ENCODE measurements at regions not wholly inside any gene's neighbourhood (a gene's known extent, or its start where the extent isn't known, plus 50 kb on each side); places are given as distances from the start of the nearest gene placed in this dataset.
A peak's percentile ranks its signal among the peaks of the same experiment; 100 is the strongest.
"Not testable (repeated sequence)": the region's sequence is repeated elsewhere in the genome, so short reads cannot be mapped to it uniquely, and the experiment has no call there.

DNA sequence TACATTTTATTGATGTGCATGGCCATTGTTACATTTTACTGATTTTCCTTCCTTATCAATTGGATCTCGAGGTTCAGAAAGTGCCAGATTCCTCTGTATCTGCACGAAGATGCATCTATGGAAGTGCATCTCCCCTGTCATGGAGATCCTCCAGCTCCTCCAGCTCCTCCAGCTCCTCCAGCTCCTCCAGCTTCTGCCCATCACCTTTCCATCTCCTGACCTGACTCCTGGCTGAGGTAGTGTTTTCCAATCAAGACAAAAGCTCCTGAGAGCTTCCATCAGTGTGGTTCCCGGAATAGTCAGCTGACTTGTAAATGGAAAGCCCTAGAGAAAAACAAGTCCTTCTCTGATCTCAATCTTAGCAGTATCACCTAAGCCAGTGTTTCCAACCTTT is 90.8 kb upstream of the KLF6 start:
- FAIRE-seq (peak; percentile 64), DNase-seq (ENCODE audit: insufficient read length) (no peak)
- TF ChIP-seq POLR2A (IDR thresholded peaks at IDR 0.05; ENCODE audit: low read depth, low read length): no peak
- TF ChIP-seq TAF1 (IDR thresholded peaks at IDR 0.05; ENCODE audit: borderline replicate concordance, low read depth, low read length): no peak
- no peak for TF ChIP-seq POLR2AphosphoS5 (IDR thresholded peaks at IDR 0.05; ENCODE audit: low read depth, low read length)

DNA sequence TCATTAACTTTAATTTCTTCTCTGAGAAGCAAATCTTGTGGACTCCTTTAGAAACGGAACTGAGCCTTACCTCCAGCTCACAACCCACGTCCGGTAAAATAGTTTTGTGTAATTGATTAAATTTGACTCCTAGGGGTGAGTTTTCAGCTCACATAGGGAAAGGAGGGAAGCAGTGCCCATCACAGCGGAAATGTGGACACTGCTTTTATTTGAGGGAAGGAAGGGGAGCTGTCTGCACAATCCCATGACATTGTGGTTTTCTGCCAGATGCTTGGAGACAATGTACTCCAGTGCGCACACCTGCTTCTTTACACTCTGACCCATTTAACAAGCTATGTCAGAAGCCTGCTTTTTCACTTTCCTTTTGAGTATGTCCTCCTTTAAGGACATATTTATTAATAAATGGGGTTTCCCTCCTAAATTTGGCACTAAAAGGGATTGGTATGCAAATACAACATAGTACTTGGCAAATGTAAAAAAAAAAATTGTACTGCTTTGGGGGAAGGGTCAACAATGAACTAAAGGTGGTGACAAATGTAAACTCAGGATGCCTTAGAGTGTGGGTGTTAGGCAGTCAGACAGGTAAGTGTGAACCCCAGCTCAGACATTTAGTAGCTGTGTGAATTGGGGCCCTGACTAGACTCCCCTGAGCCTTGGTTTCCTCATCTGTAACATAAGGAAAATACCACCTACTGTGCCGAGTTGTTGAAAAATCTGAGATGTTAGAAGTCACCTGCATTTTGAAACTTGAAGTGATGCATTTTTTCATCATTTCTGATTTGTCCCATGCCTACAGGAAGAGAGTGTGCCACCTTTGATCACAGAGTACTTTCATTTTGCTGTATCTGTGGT is 90.2 kb upstream of the KLF6 start:
- TF ChIP-seq TAF1 (IDR thresholded peaks at IDR 0.05; ENCODE audit: borderline replicate concordance, low read depth, low read length) (no peak), POLR2AphosphoS5 (IDR thresholded peaks at IDR 0.05; ENCODE audit: low read depth, low read length) (no peak), POLR2A (IDR thresholded peaks at IDR 0.05; ENCODE audit: low read depth, low read length) (no peak)
- peak; percentile 81 for FAIRE-seq
- DNase-seq (ENCODE audit: insufficient read length): no peak

DNA sequence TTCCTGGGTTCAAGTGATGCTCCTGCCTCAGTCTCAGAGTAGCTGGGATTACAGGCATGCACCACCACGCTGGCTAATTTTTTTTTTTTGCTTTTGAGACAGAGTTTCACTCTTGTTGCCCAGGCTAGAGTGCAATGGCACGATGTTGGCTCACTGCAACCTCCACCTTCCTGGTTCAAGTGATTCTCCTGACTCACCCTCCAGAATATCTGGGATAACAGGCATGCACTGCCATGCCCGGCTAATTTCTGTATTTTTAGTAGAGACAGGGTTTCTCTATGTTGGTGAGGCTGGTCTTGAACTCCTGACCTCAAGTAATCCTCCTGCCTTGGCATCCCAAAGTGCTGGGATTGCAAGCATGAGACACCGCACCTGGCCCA is 89.6 kb upstream of the KLF6 start:
- not testable (repeated sequence) for FAIRE-seq; DNase-seq (ENCODE audit: insufficient read length)

DNA sequence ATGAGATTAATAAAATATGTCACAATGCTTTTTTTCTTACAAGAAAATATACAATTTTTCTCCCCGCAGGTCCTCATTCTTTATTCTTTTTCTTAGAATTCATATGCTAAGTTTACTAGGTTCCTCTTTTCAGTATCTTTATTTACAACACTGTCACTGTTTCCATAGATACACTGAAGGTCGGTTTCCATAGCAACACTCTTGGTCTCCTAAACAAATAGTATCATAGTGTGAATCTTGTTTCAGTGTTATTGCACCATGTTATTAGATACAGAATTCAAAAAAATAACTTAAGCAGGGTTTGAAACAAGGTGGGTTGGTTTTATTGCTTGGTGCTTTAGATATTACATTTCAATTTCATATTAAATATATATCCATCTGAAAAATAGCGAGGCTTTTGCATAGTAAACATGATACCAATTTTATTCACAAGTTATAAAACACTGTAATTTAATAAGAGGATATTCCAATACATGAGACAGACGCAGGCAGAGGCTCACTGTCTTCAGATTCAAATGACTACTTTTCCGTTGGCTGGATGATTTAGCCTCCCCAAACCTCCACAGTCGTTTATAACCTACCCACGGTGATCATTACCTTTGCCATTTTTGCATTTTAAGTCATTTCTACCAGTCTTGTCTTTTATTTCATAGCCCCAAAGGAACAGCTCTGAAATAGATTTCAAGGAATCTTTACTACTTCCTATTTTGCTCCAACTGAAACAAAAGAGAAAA is 88.9 kb upstream of the KLF6 start:
- TF ChIP-seq POLR2A (IDR thresholded peaks at IDR 0.05; ENCODE audit: low read depth, low read length) (no peak), POLR2AphosphoS5 (IDR thresholded peaks at IDR 0.05; ENCODE audit: low read depth, low read length) (no peak)
- peak; percentile 79 for FAIRE-seq
- DNase-seq (ENCODE audit: insufficient read length): no peak

DNA sequence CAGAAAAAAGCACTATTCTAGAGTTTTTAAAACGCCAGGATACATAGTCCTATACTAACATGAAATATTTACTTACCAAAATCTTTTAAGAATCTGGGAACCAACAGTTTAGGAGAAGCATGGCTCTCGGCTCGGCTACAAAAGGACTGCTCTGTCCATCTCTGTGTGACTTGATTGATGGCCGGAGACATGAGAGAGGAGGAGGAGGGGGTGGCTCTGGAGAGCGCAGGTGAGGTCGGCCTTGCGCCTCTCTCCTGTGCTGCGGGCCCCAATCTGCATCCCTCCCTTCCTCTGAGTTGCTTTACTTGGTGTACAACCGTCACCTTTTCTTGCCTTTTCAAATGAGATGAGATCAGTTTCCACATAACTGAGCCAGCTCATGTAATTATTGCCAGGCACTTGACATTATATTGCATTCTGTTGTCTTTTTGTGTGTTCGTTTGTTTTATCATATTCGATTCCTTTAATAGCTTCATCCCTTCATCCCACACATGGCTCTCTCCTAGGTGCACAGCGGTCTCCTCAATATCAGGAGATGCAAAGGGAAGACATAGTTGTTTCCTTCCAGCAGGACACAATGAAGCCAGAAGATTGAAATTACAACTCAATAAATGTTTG is 87.8 kb upstream of the KLF6 start:
- TF ChIP-seq TAF1 (IDR thresholded peaks at IDR 0.05; ENCODE audit: borderline replicate concordance, low read depth, low read length) (no peak), POLR2A (IDR thresholded peaks at IDR 0.05; ENCODE audit: low read depth, low read length) (no peak), POLR2AphosphoS5 (IDR thresholded peaks at IDR 0.05; ENCODE audit: low read depth, low read length) (no peak)
- no peak for FAIRE-seq
- no peak for DNase-seq (ENCODE audit: insufficient read length)

DNA sequence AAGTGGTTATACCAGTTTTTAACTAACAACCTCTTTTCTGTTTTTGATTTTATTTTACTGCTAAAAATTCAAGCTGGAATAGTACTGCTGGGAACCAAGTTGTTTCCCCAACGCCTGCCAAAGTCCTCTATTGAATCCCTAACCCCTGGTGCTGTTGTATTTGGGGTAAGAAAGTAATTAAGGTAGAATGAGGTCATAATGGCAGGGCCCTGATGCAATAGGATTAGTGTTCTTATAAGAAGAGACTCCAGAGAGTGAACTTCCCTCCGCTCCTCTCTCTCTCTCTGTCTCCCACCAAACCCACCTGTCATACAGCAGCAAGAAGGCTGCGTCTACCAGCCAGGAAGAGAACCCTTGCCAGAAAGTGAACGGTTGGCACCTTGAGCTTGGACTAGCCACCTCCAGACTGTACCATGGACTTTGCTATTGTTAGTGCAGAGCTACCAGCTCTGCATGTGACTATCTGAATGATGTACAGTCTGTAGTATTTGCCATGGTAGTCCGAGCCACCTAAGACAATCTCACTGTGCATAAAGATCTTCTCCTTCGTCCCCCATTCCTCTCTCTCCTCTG is 86.5 kb upstream of the KLF6 start:
- TF ChIP-seq TAF1 (IDR thresholded peaks at IDR 0.05; ENCODE audit: borderline replicate concordance, low read depth, low read length) (no peak), POLR2AphosphoS5 (IDR thresholded peaks at IDR 0.05; ENCODE audit: low read depth, low read length) (no peak), POLR2A (IDR thresholded peaks at IDR 0.05; ENCODE audit: low read depth, low read length) (no peak)
- DNase-seq (ENCODE audit: insufficient read length): no peak
- FAIRE-seq: peak; percentile 21

DNA sequence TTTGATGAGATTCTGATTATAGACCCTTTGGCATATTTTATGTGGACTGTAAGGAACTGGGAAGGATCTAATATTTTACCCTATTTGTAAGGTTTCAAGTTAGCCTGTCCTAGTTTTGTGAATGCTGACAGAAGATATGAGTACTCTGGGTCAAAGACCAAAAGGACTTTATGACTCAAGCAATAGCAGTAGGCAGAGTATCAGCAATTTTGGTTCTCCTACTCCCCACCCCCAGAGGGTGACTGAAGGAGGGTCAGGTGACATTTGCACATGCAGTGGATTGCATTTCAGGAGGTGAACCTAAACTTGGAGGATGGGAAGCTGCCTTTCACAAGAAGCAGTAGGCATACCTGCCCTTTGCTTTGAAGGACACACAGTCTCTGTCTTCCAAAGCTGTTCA is 84.0 kb upstream of the KLF6 start:
- DNase-seq (ENCODE audit: insufficient read length) (no peak), FAIRE-seq (peak; percentile 21)
- TF ChIP-seq POLR2A (IDR thresholded peaks at IDR 0.05; ENCODE audit: low read depth, low read length) (no peak), POLR2AphosphoS5 (IDR thresholded peaks at IDR 0.05; ENCODE audit: low read depth, low read length) (no peak), TAF1 (IDR thresholded peaks at IDR 0.05; ENCODE audit: borderline replicate concordance, low read depth, low read length) (no peak)

DNA sequence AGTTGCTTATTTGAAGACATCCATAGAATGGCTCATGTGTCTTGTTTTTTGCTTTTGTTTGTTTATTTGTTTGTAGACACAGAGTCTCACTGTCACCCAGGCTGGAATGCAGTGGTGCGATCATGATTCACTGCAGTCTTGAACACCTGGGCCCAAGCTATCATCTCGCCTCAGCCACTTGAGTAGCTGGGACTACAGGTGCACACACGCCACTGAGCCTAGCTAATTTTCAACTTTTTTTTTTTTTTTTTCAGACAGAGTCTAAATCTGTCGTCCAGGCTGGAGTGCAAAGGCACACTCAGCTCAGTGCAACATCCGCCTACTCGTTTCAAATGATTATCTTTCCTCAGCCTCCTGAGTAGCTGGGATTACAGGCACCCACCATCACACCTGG is 83.3 kb upstream of the KLF6 start:
- TF ChIP-seq TAF1 (IDR thresholded peaks at IDR 0.05; ENCODE audit: borderline replicate concordance, low read depth, low read length) (no peak), POLR2A (IDR thresholded peaks at IDR 0.05; ENCODE audit: low read depth, low read length) (no peak), POLR2AphosphoS5 (IDR thresholded peaks at IDR 0.05; ENCODE audit: low read depth, low read length) (no peak)
- FAIRE-seq: no peak

DNA sequence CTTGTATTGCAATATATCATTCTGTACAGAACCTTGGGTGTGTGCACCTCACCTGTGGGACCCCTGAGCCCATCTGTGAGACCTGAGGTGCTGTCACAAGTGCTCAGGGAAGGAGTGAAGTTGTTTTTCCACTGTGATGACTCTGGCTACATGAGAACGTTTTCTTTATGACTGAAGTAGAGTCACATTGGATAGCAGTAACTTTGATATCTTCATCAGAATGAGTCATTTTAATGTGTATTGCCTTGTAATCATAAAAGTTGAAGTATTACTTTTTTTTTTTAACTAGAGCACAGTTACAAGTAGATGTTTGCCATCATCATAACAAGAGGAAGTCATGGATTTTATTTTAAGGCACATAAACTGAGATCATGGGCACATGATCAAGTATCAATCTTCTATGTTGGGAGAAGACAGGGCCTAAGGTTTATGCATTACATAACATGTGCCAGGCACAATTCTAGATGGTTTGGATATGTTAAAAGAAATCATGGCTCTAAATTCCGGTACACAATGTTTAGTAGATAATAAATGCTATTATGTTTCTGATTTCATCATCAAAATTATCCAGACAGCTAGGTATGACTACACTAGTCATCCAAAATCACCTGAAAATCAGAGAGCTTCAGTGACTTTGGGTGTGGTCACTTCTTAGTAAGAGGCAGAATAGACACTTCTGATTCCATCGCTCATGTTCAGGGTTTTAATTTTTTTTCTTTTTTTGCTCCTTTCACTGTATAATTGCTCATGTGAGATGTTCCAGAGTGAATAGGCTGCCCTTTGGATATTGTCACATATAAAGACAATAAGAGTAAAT is 82.7 kb upstream of the KLF6 start:
- DNase-seq (ENCODE audit: insufficient read length) (no peak), FAIRE-seq (no peak)
- TF ChIP-seq POLR2A (IDR thresholded peaks at IDR 0.05; ENCODE audit: low read depth, low read length): no peak
- TF ChIP-seq TAF1 (IDR thresholded peaks at IDR 0.05; ENCODE audit: borderline replicate concordance, low read depth, low read length): no peak
- TF ChIP-seq POLR2AphosphoS5 (IDR thresholded peaks at IDR 0.05; ENCODE audit: low read depth, low read length): no peak

More for the DNA sequence above, 83.3 kb upstream of the KLF6 start:
- no peak for DNase-seq (ENCODE audit: insufficient read length)

DNA sequence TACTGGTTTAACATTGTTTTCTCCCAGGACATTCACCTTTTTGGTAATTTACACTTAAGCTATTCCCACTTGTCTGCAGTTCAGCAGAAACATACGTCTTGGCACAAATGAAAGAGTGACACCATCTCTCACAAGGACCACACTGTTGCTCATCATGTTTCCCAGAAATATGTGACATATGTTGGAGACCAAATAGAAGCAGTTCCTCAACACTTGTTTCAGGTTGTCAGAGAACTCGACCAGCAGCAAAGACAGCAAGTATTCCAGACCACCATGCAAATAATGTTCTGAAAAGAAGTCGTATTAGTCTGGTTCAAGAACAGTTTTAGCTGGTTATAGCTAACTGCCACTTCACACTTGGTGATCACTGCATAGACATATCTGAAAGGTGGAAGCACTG is 81.3 kb upstream of the KLF6 start:
- DNase-seq (ENCODE audit: insufficient read length): no peak
- FAIRE-seq: peak; percentile 69
- TF ChIP-seq TAF1 (IDR thresholded peaks at IDR 0.05; ENCODE audit: borderline replicate concordance, low read depth, low read length) (no peak), POLR2A (IDR thresholded peaks at IDR 0.05; ENCODE audit: low read depth, low read length) (no peak), POLR2AphosphoS5 (IDR thresholded peaks at IDR 0.05; ENCODE audit: low read depth, low read length) (no peak)

DNA sequence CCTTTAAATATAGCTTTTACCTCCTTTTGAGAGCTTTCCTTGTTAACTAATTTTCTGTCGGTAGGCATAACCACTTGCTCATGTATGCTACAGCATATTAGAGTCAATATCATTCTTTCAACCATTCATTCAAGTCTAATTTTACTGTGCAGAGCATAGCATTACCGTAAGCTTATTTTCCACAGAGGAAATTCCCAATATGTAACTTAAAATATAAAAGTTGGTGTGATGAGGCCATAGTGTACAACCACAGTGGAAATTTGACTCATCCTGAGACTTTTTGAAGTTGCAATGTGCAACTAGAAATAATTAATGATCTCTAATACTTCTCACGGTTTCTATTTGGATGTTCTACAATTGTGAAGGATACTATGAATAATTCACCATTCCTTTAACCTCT is 80.6 kb upstream of the KLF6 start:
- no peak for TF ChIP-seq POLR2AphosphoS5 (IDR thresholded peaks at IDR 0.05; ENCODE audit: low read depth, low read length)
- no peak for TF ChIP-seq POLR2A (IDR thresholded peaks at IDR 0.05; ENCODE audit: low read depth, low read length)
- TF ChIP-seq TAF1 (IDR thresholded peaks at IDR 0.05; ENCODE audit: borderline replicate concordance, low read depth, low read length): no peak
- no peak for DNase-seq (ENCODE audit: insufficient read length)
- no peak for FAIRE-seq

Measured in GM12892 (cell line).